NCI-H2171 (cell line): ENCODE measurements at regions not wholly inside any gene's neighbourhood (a gene's known extent, or its start where the extent isn't known, plus 50 kb on each side); places are given as distances from the start of the nearest gene placed in this dataset.
"Not testable (repeated sequence)": the region's sequence is repeated elsewhere in the genome, so short reads cannot be mapped to it uniquely, and the experiment has no call there.

Experiments used
- DNase-seq: peaks from one replicate; lab custom pipeline; 2025; lab: John Stamatoyannopoulos, UW

DNA sequence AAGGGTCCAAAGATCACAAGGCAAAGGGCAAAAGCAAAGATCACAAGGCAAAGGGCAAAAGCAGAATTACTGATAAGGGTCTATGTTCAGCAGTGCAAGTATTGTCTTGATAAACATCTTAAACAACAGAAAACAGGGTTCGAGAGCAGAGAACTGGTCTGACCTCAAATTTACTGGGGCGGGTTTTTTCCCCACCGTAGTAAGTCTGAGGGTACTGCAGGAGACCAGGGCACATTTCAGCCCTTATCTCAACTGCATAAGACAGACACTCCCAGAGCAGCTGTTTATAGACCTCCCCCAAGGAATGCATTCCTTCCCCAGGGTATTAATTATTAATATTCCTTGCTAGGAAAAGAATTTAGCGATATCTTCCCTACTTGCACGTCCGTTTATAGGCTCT is 61.3 kb downstream of the ZNF860 start:
- DNase-seq = not testable (repeated sequence)

DNA sequence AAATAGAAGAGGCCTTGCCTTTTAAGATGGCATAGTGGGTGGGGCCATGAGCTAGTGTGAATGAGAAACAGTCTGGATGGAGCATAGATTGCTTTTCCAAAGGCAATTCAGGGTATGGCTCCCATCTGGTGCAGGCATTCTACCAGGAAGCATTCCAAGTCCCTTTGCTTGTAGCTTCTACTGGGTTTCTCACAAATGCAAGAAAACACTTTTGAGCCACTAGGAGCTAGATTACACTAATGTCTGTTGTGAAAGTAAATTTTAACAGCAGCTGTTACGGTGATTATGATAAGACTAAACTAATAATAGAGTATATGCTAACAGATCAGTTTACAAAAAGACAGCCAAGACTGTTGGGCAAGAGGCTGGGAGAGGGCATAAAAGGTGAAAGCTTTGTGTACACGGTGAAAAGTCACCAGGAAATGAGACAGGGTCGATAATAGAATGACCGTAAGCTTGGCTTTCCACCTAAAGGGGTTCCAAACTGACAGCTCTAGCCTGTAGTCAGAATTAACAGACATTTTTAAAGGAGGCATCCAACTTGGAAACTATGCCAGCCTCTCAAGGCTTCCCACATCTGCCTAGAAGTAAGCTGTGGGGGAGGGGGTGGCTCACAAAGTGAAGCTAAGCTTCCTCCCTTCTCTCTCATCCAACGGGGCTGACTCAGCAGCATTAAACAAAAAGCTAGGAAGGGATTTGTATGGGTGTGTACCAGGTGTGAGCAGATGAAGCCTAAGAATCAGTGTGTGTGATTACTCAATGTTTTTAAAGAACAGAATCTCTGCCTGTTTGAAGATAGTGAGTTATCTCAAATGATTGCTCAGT is 61.1 kb upstream of the GPD1L start:
- peak; percentile 56 for DNase-seq

- DNase-seq = no peak
Observed at GRCh38 chr3:32046102-32046501, 60.3 kb upstream of the GPD1L start.

DNA sequence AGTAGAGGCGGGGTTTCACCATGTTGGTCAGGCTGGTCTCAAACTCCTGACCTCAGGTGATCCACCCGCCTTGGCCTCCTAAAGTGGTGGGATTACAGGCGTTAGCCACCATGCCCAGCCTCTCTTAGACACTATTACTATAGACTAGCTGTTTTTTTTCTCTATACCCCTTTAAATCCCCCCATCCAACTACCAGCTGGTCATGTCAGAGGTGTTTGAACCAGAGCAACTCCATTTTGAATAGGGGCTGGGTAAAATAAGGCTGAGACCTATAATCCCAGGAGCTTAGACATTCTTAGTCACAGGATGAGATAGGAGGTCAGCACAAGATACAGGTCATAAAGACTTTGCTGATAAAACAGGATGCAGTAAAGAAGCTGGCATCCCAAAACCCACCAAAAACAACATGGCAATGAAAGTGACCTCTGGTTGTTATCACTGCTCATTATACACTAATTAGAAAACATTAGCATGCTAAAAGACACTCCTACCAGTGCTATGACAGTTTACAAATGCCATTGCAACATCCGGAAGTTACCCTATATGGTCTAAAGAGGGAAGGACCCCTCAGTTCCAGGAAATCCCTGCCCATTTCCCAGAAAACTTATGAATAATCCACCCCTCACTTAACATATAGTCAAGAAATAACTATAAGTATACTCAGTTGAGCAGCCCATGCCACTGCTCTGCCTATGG is 57.8 kb upstream of the GPD1L start:
- no peak for DNase-seq

DNA sequence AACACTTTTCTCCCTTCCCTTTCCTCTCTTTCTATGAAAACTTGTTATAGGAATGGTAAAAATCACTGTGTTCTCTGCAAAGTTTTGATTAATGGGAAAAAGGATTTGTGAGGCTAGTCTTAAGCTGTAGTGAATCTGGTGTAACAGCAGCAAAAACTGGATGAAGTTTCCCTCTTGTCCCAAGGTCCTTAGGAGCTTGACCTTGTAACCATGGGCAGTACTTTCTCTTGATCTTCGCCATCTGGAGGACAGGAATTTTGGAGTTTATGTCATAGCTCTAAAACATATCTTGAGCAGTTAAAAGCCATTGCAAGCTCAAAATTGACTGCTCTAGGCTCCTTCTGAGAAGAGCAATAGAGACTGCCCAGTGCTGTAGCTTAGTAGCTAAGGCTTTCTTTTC is 56.5 kb upstream of the GPD1L start:
- no peak for DNase-seq

DNA sequence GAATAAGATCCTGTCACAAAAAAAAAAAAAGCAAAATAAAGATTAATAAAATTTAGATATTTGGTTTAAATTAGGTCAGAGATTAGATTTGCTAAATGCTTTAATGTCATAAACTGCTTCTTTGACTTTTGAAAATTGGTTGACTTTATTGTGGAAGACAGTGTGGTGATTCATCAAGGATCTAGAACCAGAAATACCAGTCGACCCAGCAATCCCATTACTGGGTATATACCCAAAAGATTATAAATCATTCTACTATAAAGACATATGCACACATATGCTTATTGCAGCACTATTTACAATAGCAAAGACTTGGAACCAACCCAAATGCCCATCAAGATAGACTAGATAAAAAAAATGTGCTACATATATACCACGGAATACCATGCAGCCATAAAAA is 54.2 kb upstream of the GPD1L start:
- not testable (repeated sequence) for DNase-seq

- DNase-seq = not testable (repeated sequence)
Observed at GRCh38 chr3:32052851-32053250, 53.6 kb upstream of the GPD1L start.

DNA sequence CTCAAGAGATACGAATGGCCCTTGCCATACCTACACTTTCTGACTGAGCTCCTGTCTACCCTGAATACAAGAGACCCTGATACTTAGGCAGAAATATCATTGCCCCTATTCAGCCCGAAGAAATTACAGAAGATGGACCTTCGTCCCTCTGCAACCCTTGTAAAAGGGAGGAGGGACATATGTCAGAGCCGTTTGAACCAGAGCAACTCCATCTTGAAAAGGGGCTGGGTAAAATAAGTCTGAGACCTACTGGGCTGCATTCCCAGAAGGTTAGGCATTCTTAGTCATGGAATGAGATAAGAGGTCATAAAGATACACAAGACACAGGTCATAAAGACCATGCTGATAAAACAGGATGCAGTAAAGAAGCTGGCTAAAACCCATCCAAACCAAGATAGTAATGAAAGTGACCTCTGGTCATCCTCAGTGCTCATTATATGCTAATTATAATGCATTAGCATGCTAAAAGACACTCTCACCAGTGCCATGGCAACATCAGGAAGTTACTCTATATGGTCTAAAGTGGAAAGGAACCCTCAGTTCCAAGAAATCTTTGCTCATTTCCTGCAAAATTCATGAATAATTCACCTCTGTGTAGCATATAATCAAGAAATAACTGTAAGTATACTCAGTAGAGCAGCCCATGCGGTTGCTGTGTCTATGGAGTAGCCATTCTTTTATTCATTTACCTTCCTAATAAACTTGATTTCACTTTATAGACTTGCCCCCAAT is 49.7 kb upstream of the GPD1L start:
- DNase-seq = no peak
